Glutamatergic neuron (in vitro differentiated cells): ENCODE measurements at regions not wholly inside any gene's neighbourhood (a gene's known extent, or its start where the extent isn't known, plus 50 kb on each side); places are given as distances from the start of the nearest gene placed in this dataset.
A peak's percentile ranks its signal among the peaks of the same experiment; 100 is the strongest.

Source experiments
- DNase-seq: peaks from one replicate; pipeline ENCODE4 v3.0.0; 2022
- H3K27ac Mint-ChIP-seq: one replicate; pipeline ENCODE4 v1.8.0; 2020; ENCODE audit warnings: mild to moderate bottlenecking, mixed read lengths, inconsistent platforms; ENCODE audit not compliant: unreplicated experiment
- H3K27me3 Mint-ChIP-seq: one replicate; pipeline ENCODE4 v1.8.0; 2020; ENCODE audit warnings: mild to moderate bottlenecking, moderate library complexity, mixed read lengths, inconsistent platforms; ENCODE audit not compliant: unreplicated experiment
- H3K36me3 Mint-ChIP-seq: one replicate; pipeline ENCODE4 v1.8.0; 2020; ENCODE audit warnings: mild to moderate bottlenecking, mixed read lengths, inconsistent platforms; ENCODE audit not compliant: unreplicated experiment
- H3K4me1 Mint-ChIP-seq: one replicate; pipeline ENCODE4 v1.8.0; 2020; ENCODE audit warnings: mild to moderate bottlenecking, low read depth, mixed read lengths, inconsistent platforms; ENCODE audit not compliant: unreplicated experiment
- H3K4me3 Mint-ChIP-seq: one replicate; pipeline ENCODE4 v1.8.0; 2020; ENCODE audit warnings: mild to moderate bottlenecking, mixed read lengths, inconsistent platforms; ENCODE audit not compliant: unreplicated experiment
- H3K9me3 Mint-ChIP-seq: one replicate; pipeline ENCODE4 v1.8.0; 2020; ENCODE audit warnings: mild to moderate bottlenecking, moderate library complexity, mixed read lengths, inconsistent platforms; ENCODE audit not compliant: unreplicated experiment
- TF ChIP-seq, protein P1 (sequence below): fragments of 200-600 bp; sonication (generic); IDR thresholded peaks from one replicate; pipeline ENCODE4 v1.5.0; 2021; ENCODE audit not compliant: partially characterized antibody, unreplicated experiment

DNA sequence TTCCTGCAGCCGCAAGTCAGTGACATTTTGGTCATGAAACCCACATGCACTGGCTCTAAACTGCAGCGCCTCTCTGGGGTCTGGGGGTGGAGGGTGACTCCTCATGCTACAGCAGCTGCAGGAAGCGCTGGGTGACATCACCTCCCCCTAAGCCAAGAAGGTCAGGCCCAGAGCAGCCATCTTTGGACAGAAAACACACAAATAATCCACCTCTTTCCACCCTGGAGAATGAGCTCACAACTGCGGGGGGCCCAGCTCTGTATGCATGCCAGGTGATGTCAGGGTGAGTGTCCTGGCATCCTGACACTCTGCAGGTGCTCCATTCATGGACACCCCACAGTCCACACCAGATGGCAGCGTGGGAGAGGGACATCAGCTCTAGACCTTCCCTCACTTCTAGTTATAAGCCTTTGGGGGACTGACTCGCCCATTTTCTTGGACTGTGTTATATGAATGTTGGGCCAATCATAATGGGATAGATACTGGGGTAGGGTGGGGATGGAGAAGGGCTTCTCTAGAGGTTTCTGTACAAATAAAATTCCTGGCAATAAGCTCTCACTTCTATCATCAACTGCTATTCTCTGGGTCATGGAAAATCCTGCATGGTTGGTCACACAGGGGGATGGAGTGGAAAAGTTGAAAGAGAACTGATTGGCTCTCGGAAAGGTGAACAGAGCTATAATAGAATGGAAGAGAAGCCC lies 70.7 kb upstream of the THBS1 start:
- DNase-seq = no peak
- Mint-ChIP-seq H3K27me3 (peaks cover 4% of the 10 kb centered on the region), H3K36me3 (peaks cover 4% of the 10 kb centered on the region), H3K9me3 (no peaks in the 10 kb centered on the region), H3K4me3 (no peak overlapping the region), H3K27ac (no peak overlapping the region), H3K4me1 (peaks cover 2% of the 10 kb centered on the region)
- TF ChIP-seq, protein P1, sequence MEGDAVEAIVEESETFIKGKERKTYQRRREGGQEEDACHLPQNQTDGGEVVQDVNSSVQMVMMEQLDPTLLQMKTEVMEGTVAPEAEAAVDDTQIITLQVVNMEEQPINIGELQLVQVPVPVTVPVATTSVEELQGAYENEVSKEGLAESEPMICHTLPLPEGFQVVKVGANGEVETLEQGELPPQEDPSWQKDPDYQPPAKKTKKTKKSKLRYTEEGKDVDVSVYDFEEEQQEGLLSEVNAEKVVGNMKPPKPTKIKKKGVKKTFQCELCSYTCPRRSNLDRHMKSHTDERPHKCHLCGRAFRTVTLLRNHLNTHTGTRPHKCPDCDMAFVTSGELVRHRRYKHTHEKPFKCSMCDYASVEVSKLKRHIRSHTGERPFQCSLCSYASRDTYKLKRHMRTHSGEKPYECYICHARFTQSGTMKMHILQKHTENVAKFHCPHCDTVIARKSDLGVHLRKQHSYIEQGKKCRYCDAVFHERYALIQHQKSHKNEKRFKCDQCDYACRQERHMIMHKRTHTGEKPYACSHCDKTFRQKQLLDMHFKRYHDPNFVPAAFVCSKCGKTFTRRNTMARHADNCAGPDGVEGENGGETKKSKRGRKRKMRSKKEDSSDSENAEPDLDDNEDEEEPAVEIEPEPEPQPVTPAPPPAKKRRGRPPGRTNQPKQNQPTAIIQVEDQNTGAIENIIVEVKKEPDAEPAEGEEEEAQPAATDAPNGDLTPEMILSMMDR = no peak

DNA sequence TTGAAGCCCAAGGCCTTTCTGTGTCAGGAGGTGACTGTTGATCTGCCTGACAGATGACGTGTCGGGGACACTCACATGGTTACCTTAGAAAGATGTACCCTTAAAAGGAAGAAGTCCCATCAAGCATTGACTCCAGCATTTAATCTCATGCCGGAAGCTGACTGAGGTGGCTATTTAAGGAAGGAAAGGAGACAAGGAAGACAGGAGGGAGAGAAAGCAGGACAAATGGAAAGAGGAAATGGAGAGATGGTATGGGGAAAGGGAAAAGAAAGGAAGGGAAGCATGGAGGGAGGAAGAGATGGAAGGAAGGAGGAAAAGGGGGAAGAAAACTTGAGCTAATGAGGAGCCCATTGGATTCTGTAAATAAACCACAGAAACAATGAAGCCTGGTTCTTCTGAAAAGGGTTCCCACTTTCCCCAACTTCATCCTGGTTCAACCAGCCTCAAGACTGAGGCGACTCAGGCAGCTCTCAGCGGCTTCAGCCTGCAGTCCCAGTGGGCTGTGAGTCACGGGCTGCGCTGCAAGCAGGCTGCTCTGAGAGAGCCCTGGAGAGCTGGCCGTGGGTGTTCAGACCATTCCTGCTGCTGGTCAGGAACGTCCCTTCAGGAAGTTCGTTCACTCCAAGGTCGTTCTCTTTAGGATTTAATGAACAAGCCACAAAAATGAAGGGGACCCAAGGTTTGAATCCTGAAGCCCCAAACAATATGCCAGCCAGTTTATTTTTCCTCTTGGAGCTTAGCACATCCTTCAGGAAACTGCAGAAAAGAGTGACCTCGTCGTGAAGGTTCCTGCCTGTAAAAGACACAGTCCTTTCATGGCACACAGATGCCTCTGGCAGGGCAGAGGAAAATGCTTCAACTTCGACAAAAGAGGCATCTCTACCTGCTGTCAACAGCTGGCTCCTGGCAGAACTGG lies 69.6 kb upstream of the THBS1 start:
- Mint-ChIP-seq H3K27me3 (peaks cover 4% of the 10 kb centered on the region), H3K9me3 (no peaks in the 10 kb centered on the region), H3K36me3 (peaks cover 4% of the 10 kb centered on the region), H3K27ac (no peak overlapping the region), H3K4me1 (peaks cover 2% of the 10 kb centered on the region), H3K4me3 (no peak overlapping the region)
- TF ChIP-seq, protein P1 = no peak
- DNase-seq = peak; percentile 45

DNA sequence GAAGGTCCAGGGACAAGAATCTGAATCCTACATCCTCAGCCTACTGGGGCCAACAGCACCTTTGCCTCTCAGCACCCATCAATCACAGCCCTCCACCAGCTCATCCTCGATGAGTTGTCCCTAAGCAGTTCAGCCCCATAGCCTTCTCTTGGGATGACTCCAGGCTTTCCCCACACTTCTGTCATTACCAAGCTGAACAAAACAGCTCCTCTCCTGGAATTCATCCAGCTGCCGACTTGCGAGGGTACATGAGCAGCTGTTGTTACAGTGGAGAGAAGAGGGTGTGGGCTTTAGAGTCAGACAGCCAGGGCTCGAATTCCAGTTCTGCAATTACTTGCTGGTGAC lies 69.0 kb upstream of the THBS1 start:
- DNase-seq = no peak
- H3K9me3 Mint-ChIP-seq = no peaks in the 10 kb centered on the region
- peaks cover 2% of the 10 kb centered on the region for H3K4me1 Mint-ChIP-seq
- H3K36me3 Mint-ChIP-seq = peaks cover 4% of the 10 kb centered on the region
- peaks cover 4% of the 10 kb centered on the region for H3K27me3 Mint-ChIP-seq
- no peak overlapping the region for H3K27ac Mint-ChIP-seq
- no peak overlapping the region for H3K4me3 Mint-ChIP-seq
- TF ChIP-seq, protein P1 = no peak

DNA sequence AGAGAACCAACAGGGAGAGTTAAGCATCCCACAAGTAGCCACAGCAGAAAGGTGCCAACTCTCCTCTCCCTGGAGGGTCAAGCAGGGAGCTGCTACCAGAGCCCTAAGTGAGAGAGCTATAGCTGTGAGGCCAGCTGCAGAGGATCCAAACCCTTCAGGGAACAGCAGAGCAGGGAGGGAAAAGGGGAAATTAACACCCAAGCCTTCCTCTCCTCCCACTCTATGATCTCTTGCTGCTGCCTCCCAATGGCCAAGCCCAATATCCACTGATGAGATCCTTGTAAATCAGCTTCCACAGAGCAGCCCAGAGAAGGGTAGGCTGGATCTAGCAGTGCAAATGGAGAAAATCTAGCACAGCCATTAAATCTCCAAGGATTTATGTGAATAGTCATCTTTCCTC lies 68.2 kb upstream of the THBS1 start:
- H3K36me3 Mint-ChIP-seq = peaks cover 4% of the 10 kb centered on the region
- TF ChIP-seq, protein P1 = no peak
- no peak overlapping the region for H3K27ac Mint-ChIP-seq
- peaks cover 2% of the 10 kb centered on the region for H3K4me1 Mint-ChIP-seq
- H3K9me3 Mint-ChIP-seq = no peaks in the 10 kb centered on the region
- no peak overlapping the region for H3K4me3 Mint-ChIP-seq
- H3K27me3 Mint-ChIP-seq = peaks cover 2% of the 10 kb centered on the region
- DNase-seq = no peak

DNA sequence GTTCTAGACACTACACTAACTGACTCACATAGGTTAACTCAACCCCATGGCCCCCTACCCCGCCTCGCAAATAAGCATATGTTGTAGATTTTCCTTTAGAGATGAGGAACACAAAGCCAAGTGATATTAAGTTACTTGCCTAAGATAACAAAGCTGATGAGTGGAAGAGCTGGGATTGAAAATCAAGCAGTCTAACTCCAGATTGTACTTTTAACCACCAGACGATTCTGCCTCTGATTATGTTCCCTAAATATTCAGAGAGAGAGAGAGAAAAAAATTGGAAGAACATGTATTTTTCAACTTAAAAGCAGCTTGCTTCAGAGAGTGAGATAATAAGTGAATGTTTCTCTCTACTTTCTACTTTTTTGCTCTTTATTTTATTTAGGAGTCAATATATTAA lies 66.9 kb upstream of the THBS1 start:
- Mint-ChIP-seq H3K27me3 (peaks cover 2% of the 10 kb centered on the region), H3K4me1 (peaks cover 2% of the 10 kb centered on the region), H3K4me3 (no peak overlapping the region), H3K27ac (no peak overlapping the region), H3K9me3 (no peaks in the 10 kb centered on the region), H3K36me3 (peaks cover 4% of the 10 kb centered on the region)
- TF ChIP-seq, protein P1 = no peak
- DNase-seq = no peak
